Activated T-cell treated with anti-CD3 and anti-CD28 coated beads, Interleukin-2, amount 50 U/mL, for 72 hours (primary cell): ENCODE measurements at regions not wholly inside any gene's neighbourhood (a gene's known extent, or its start where the extent isn't known, plus 50 kb on each side); places are given as distances from the start of the nearest gene placed in this dataset.
"Not testable (repeated sequence)": the region's sequence is repeated elsewhere in the genome, so short reads cannot be mapped to it uniquely, and the experiment has no call there.

Experiments used
- ATAC-seq, 2 donors: fragments of 150-1000 bp; cut with Tn5 transposase; replicated peaks in 1 of 2; 2 replicates each; pipeline ENCODE4 v1.10.0; 2021; ENCODE audit warnings: moderate library complexity in 2 of 2, mild to moderate bottlenecking in 1 of 2
- DNase-seq, 2 donors: peaks; one replicate each; pipeline ENCODE4 v3.0.0; 2021 to 2022; ENCODE audit warnings: mixed read lengths in 1 of 2
- H3K27ac Mint-ChIP-seq: one replicate; pipeline ENCODE4 v1.8.0; 2022; ENCODE audit warnings: mild to moderate bottlenecking, moderate library complexity, mixed read lengths
- H3K27me3 Mint-ChIP-seq: one replicate; pipeline ENCODE4 v1.8.0; 2022; ENCODE audit warnings: low read depth, mixed read lengths
- H3K36me3 Mint-ChIP-seq, 2 donors: one replicate each; pipeline ENCODE4 v1.8.0; 2022; ENCODE audit warnings: mixed read lengths in 2 of 2, mild to moderate bottlenecking in 1 of 2; ENCODE audit not compliant: insufficient read depth in 2 of 2
- H3K4me1 Mint-ChIP-seq: one replicate; pipeline ENCODE4 v1.8.0; 2022; ENCODE audit warnings: low read depth, mixed read lengths
- H3K4me3 Mint-ChIP-seq, 2 donors: one replicate each; pipeline ENCODE4 v1.8.0; 2022; ENCODE audit warnings: mild to moderate bottlenecking in 2 of 2, mixed read lengths in 2 of 2, moderate library complexity in 2 of 2
- H3K9me3 Mint-ChIP-seq, 2 donors: one replicate each; pipeline ENCODE4 v1.8.0; 2022; ENCODE audit warnings: mixed read lengths in 2 of 2

GRCh38 chr16:10282367-10282766, 100.1 kb upstream of the GRIN2A start:
- Mint-ChIP-seq H3K27me3 (no peaks in the 10 kb centered on the region), H3K4me1 (no peaks in the 10 kb centered on the region), H3K4me3 (no peak overlapping the region), H3K27ac (no peak overlapping the region), H3K9me3 (peaks cover 3 to 4% of the 10 kb centered on the region in 2 donors), H3K36me3 (peaks cover 3 to 6% of the 10 kb centered on the region in 2 donors)
- no peak for ATAC-seq
- no peak for DNase-seq

GRCh38 chr16:10283246-10283645, 101.0 kb upstream of the GRIN2A start:
- not testable (repeated sequence) for H3K4me3 Mint-ChIP-seq, ATAC-seq, H3K27ac Mint-ChIP-seq, H3K36me3 Mint-ChIP-seq, DNase-seq, H3K27me3 Mint-ChIP-seq, H3K9me3 Mint-ChIP-seq, H3K4me1 Mint-ChIP-seq

- H3K27me3 Mint-ChIP-seq = peaks cover 13% of the 10 kb centered on the region
- ATAC-seq, DNase-seq: not testable (repeated sequence)
Measured at GRCh38 chr16:10290467-10291105, 95.3 kb upstream of the ATF7IP2 start.

GRCh38 chr16:10292197-10292596, 93.7 kb upstream of the ATF7IP2 start:
- H3K4me1 Mint-ChIP-seq, H3K27ac Mint-ChIP-seq, H3K4me3 Mint-ChIP-seq, DNase-seq, ATAC-seq: not testable (repeated sequence)
- peaks cover 13% of the 10 kb centered on the region for H3K27me3 Mint-ChIP-seq
- H3K36me3 Mint-ChIP-seq = peaks cover 11 to 12% of the 10 kb centered on the region in 2 donors
- H3K9me3 Mint-ChIP-seq = peaks cover 7 to 21% of the 10 kb centered on the region in 2 donors

More at GRCh38 chr16:10290467-10291105, 95.3 kb upstream of the ATF7IP2 start:
- Mint-ChIP-seq H3K36me3 (peaks cover 11 to 12% of the 10 kb centered on the region in 2 donors), H3K9me3 (peaks cover 7 to 21% of the 10 kb centered on the region in 2 donors)
- H3K27ac Mint-ChIP-seq, H3K4me3 Mint-ChIP-seq, H3K4me1 Mint-ChIP-seq: not testable (repeated sequence)

- peaks cover 7 to 21% of the 10 kb centered on the region in 2 donors for H3K9me3 Mint-ChIP-seq
- peaks cover 13% of the 10 kb centered on the region for H3K27me3 Mint-ChIP-seq
- not testable (repeated sequence) for ATAC-seq, H3K27ac Mint-ChIP-seq, H3K4me3 Mint-ChIP-seq, DNase-seq, H3K4me1 Mint-ChIP-seq
- H3K36me3 Mint-ChIP-seq = peaks cover 11 to 12% of the 10 kb centered on the region in 2 donors
Measured at GRCh38 chr16:10292976-10293375, 92.9 kb upstream of the ATF7IP2 start.

GRCh38 chr16:10294153-10294552, 91.7 kb upstream of the ATF7IP2 start:
- peaks cover 7 to 21% of the 10 kb centered on the region in 2 donors for H3K9me3 Mint-ChIP-seq
- DNase-seq = not testable (repeated sequence)

GRCh38 chr16:10296956-10297340, 88.9 kb upstream of the ATF7IP2 start:
- H3K27ac Mint-ChIP-seq = no peak overlapping the region
- no peak for DNase-seq
- no peaks in the 10 kb centered on the region for H3K4me1 Mint-ChIP-seq
- ATAC-seq = no peak
- H3K9me3 Mint-ChIP-seq = peaks cover 7 to 13% of the 10 kb centered on the region in 2 donors
- no peak overlapping the region for H3K4me3 Mint-ChIP-seq
- peaks cover 6 to 8% of the 10 kb centered on the region in 2 donors for H3K36me3 Mint-ChIP-seq
- no peaks in the 10 kb centered on the region for H3K27me3 Mint-ChIP-seq

More at GRCh38 chr16:10294153-10294552, 91.7 kb upstream of the ATF7IP2 start:
- H3K27me3 Mint-ChIP-seq = peaks cover 13% of the 10 kb centered on the region
- H3K27ac Mint-ChIP-seq, H3K4me3 Mint-ChIP-seq, H3K4me1 Mint-ChIP-seq, ATAC-seq: not testable (repeated sequence)
- peaks cover 11 to 12% of the 10 kb centered on the region in 2 donors for H3K36me3 Mint-ChIP-seq

- no peak overlapping the region for H3K27ac Mint-ChIP-seq
- ATAC-seq = no peak
- no peak for DNase-seq
- no peaks in the 10 kb centered on the region for H3K4me1 Mint-ChIP-seq
- H3K9me3 Mint-ChIP-seq = peaks cover 7 to 13% of the 10 kb centered on the region in 2 donors
- H3K4me3 Mint-ChIP-seq = no peak overlapping the region
- H3K36me3 Mint-ChIP-seq = peaks cover 6 to 8% of the 10 kb centered on the region in 2 donors
- no peaks in the 10 kb centered on the region for H3K27me3 Mint-ChIP-seq
Measured at GRCh38 chr16:10297341-10298006, 88.4 kb upstream of the ATF7IP2 start.

GRCh38 chr16:10300905-10301304, 85.0 kb upstream of the ATF7IP2 start:
- Mint-ChIP-seq H3K27me3 (no peaks in the 10 kb centered on the region), H3K36me3 (no peaks in the 10 kb centered on the region), H3K9me3 (no peaks in the 10 kb centered on the region), H3K4me3 (no peak overlapping the region), H3K27ac (no peak overlapping the region), H3K4me1 (no peaks in the 10 kb centered on the region)
- DNase-seq = no peak
- ATAC-seq = no peak

GRCh38 chr16:10301547-10301946, 84.3 kb upstream of the ATF7IP2 start:
- not testable (repeated sequence) for H3K4me1 Mint-ChIP-seq, H3K36me3 Mint-ChIP-seq, DNase-seq, H3K4me3 Mint-ChIP-seq, H3K27ac Mint-ChIP-seq, ATAC-seq, H3K9me3 Mint-ChIP-seq, H3K27me3 Mint-ChIP-seq

GRCh38 chr16:10305912-10306311, 79.9 kb upstream of the ATF7IP2 start:
- Mint-ChIP-seq H3K27me3 (no peaks in the 10 kb centered on the region), H3K4me1 (no peaks in the 10 kb centered on the region), H3K36me3 (no peaks in the 10 kb centered on the region), H3K27ac (no peak overlapping the region), H3K4me3 (no peak overlapping the region), H3K9me3 (no peaks in the 10 kb centered on the region)
- DNase-seq = no peak
- ATAC-seq = no peak

- Mint-ChIP-seq H3K9me3 (no peaks in the 10 kb centered on the region), H3K4me3 (no peak overlapping the region), H3K27me3 (no peaks in the 10 kb centered on the region), H3K27ac (no peak overlapping the region), H3K36me3 (no peaks in the 10 kb centered on the region), H3K4me1 (no peaks in the 10 kb centered on the region)
- DNase-seq = no peak
- ATAC-seq = no peak
Measured at GRCh38 chr16:10308305-10309193, 77.3 kb upstream of the ATF7IP2 start.
